MCF 10A (cell line): ENCODE measurements at regions not wholly inside any gene's neighbourhood (a gene's known extent, or its start where the extent isn't known, plus 50 kb on each side); places are given as distances from the start of the nearest gene placed in this dataset.
A peak's percentile ranks its signal among the peaks of the same experiment; 100 is the strongest.

Experiments
- BruUV-seq: library from RNA; stranded (reverse); fragments of 400-500 nt; replicated peaks from 2 replicates; lab custom pipeline; 2021; lab: Mats Ljungman, UMichigan
- CTCF ChIA-PET: fragments of 300-600 bp; sonication (Branson Sonifier 250); formaldehyde crosslinking; extraction: SDS; loops from one replicate; lab custom pipeline; 2021; ENCODE audit warnings: antibody characterized with exemption, inconsistent platforms; lab: Yijun Ruan, JAX
- POLR2A ChIA-PET: fragments of 300-600, 350-650 bp; sonication (Branson Sonifier 250); formaldehyde crosslinking; extraction: SDS; loops from one replicate; lab custom pipeline; 2020; ENCODE audit warnings: antibody characterized with exemption, inconsistent platforms; lab: Yijun Ruan, JAX
- DNase-seq: peaks from one replicate; pipeline ENCODE4 v3.0.0-alpha.2; 2018; ENCODE audit not compliant: unreplicated experiment
- H3K27ac Mint-ChIP-seq: one replicate; pipeline ENCODE4 v1.8.0; 2022; ENCODE audit warnings: mild to moderate bottlenecking, low read depth, mixed read lengths; ENCODE audit not compliant: unreplicated experiment
- H3K27me3 Mint-ChIP-seq: one replicate; pipeline ENCODE4 v1.8.0; 2022; ENCODE audit warnings: mixed read lengths; ENCODE audit not compliant: insufficient read depth, unreplicated experiment
- H3K36me3 Mint-ChIP-seq: one replicate; pipeline ENCODE4 v1.8.0; 2022; ENCODE audit warnings: mild to moderate bottlenecking, moderate library complexity, mixed read lengths; ENCODE audit not compliant: insufficient read depth, unreplicated experiment
- H3K4me1 Mint-ChIP-seq: one replicate; pipeline ENCODE4 v1.8.0; 2022; ENCODE audit warnings: mixed read lengths; ENCODE audit not compliant: insufficient read depth, unreplicated experiment
- H3K4me3 Mint-ChIP-seq: one replicate; pipeline ENCODE4 v1.8.0; 2022; ENCODE audit warnings: mild to moderate bottlenecking, moderate library complexity, mixed read lengths; ENCODE audit not compliant: unreplicated experiment
- H3K9me3 Mint-ChIP-seq: one replicate; pipeline ENCODE4 v1.8.0; 2022; ENCODE audit warnings: mixed read lengths; ENCODE audit not compliant: unreplicated experiment
- intact Hi-C: fragments of 100-400 bp; cut with micrococcal nuclease; formaldehyde crosslinking; loops from 2 replicates; pipeline ENCODE4 v1.14.1; 2022
- TF ChIP-seq, protein P1 (sequence below): fragments of 200-600 bp; IDR thresholded peaks from one replicate; pipeline ENCODE4 v1.8.0; 2022; ENCODE audit warnings: antibody characterized with exemption, mild to moderate bottlenecking; ENCODE audit not compliant: unreplicated experiment

DNA sequence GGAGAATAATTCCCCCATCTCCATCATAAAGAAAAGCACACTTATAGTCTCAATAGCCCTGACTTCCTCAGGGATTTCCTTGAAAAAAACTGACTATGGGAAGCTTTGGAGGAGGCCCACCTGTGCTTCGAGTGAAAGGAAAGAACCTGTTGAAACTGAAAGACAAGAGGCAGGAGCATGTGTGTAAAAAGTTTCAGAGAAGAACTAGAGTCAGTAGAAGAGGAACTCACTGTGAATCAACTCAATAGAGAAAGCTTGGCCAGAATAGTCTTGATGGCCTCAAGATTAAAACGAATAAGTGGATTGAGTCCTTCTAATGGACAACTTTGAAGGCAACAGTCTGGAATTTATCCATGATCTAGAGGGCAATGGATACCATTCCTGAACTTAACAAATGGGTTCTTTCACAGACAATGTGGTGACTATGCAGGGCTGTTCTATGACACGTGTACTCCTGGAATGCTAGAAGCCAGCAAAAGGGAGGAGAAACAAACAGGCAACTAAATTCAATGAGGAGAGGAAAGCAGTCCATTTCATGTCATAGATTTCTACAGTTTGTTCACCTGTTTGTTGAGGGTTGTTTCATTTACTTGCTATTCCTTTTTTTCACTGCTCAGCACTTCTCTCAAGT is 442.3 kb downstream of the GRB14 start:
- Mint-ChIP-seq H3K4me1 (no peaks in the 10 kb centered on the region), H3K4me3 (no peak overlapping the region), H3K36me3 (peaks cover 7% of the 10 kb centered on the region), H3K27me3 (no peaks in the 10 kb centered on the region), H3K27ac (no peak overlapping the region), H3K9me3 (no peaks in the 10 kb centered on the region)
- peak; percentile 8 for DNase-seq
- ChIA-PET POLR2A (no interaction called here), CTCF (interaction anchor here (0.6 kb wide), 1 partner anchor 748 kb away, joined by 4 read pairs; no protein-coding TSS in a partner anchor)
- intact Hi-C loops = no loop called here
- BruUV-seq = no TSS peak
- TF ChIP-seq, protein P1, sequence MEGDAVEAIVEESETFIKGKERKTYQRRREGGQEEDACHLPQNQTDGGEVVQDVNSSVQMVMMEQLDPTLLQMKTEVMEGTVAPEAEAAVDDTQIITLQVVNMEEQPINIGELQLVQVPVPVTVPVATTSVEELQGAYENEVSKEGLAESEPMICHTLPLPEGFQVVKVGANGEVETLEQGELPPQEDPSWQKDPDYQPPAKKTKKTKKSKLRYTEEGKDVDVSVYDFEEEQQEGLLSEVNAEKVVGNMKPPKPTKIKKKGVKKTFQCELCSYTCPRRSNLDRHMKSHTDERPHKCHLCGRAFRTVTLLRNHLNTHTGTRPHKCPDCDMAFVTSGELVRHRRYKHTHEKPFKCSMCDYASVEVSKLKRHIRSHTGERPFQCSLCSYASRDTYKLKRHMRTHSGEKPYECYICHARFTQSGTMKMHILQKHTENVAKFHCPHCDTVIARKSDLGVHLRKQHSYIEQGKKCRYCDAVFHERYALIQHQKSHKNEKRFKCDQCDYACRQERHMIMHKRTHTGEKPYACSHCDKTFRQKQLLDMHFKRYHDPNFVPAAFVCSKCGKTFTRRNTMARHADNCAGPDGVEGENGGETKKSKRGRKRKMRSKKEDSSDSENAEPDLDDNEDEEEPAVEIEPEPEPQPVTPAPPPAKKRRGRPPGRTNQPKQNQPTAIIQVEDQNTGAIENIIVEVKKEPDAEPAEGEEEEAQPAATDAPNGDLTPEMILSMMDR = no peak

DNA sequence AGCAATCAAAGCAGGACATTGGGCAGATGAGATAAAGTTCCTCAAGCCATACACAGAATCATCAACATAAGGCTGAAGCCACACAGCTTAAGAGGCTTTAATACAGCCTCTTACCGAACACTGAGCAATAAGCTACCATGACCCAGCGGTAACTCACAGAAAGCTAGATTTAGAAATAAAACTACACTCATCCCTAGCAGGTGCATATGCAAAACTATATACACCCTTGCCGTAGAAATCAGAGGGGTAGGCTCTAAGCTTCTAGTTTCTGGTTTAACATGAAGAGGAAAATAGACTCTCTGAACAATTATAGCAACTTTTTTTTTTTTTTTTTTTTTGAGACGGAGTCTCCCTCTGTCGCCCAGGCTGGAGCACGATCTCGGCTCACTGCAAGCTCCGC is 428.8 kb upstream of the FIGN start:
- ChIA-PET CTCF (interaction anchor here (0.6 kb wide), 1 partner anchor 662 kb away, joined by 3 read pairs; no protein-coding TSS in a partner anchor), POLR2A (no interaction called here)
- no TSS peak for BruUV-seq
- TF ChIP-seq, protein P1 = no peak
- Mint-ChIP-seq H3K4me3 (no peak overlapping the region), H3K4me1 (no peaks in the 10 kb centered on the region), H3K9me3 (no peaks in the 10 kb centered on the region), H3K27me3 (no peaks in the 10 kb centered on the region), H3K27ac (no peak overlapping the region), H3K36me3 (no peaks in the 10 kb centered on the region)
- intact Hi-C loops = no loop called here
- no peak for DNase-seq

DNA sequence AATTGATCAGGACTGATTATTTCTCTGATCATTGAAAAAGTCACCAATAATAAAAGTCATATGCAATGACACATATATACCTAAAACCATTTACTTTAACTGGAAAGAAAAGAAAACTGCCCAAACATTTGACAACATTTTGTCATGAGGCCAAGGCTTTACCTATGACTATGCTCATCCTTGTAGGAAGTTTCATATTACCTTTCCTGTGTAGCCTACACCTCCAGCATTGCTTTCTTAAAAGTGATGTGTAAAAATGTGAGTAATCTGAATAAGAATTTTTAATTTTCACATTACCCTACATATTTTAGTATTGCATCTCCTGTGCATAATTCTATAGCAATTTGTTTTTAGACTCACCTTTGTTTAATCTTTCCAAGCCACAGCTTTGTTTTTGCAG is 419.8 kb upstream of the FIGN start:
- Mint-ChIP-seq H3K27ac (no peak overlapping the region), H3K36me3 (no peaks in the 10 kb centered on the region), H3K4me1 (peaks cover 17% of the 10 kb centered on the region), H3K4me3 (no peak overlapping the region), H3K27me3 (no peaks in the 10 kb centered on the region), H3K9me3 (no peaks in the 10 kb centered on the region)
- peak; percentile 17 for DNase-seq
- no TSS peak for BruUV-seq
- intact Hi-C loops = no loop called here
- ChIA-PET CTCF (no interaction called here), POLR2A (no interaction called here)
- TF ChIP-seq, protein P1 = no peak

DNA sequence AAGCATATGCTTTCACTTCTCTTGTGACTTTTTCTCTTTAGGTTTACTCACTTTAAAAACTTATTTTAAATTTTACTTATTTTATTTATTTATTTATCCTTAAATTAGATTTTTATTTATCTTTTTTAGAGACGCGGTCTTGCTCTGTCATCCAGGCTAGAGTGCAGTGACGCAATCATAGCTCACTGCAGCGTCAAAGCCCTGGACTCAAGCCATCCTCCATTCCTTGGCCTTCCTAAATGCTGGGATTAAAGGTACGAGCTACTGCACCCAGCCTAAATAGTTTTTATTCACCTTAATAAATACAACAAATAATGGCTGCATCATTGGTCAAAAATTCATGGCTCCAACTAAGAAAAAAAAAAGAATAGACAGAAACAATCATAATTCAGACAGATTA is 415.7 kb upstream of the FIGN start:
- no peaks in the 10 kb centered on the region for H3K27me3 Mint-ChIP-seq
- TF ChIP-seq, protein P1 = no peak
- ChIA-PET CTCF (interaction anchor here (0.7 kb wide), 1 partner anchor 385 kb away, joined by 4 read pairs; no protein-coding TSS in a partner anchor), POLR2A (interaction anchor here (1.0 kb wide), 1 partner anchor 16 kb away, joined by 3 read pairs; no protein-coding TSS in a partner anchor)
- peak; percentile 76 for DNase-seq
- no TSS peak for BruUV-seq
- peaks cover 20% of the 10 kb centered on the region for H3K4me1 Mint-ChIP-seq
- H3K9me3 Mint-ChIP-seq = no peaks in the 10 kb centered on the region
- intact Hi-C loops = no loop called here
- H3K27ac Mint-ChIP-seq = no peak overlapping the region
- H3K36me3 Mint-ChIP-seq = no peaks in the 10 kb centered on the region
- H3K4me3 Mint-ChIP-seq = no peak overlapping the region
